ENCODE measurements at regions not wholly inside any gene's neighbourhood (a gene's known extent, or its start where the extent isn't known, plus 50 kb on each side); places are given as distances from the start of the nearest gene placed in this dataset.

- no peak for DNase-seq (ENCODE audit: low read depth)
Observed at GRCh38 chr11:44493930-44494329, 71.5 kb upstream of the CD82 start.

- DNase-seq (ENCODE audit: low read depth): no peak
Observed at GRCh38 chr11:44494785-44495184, 70.7 kb upstream of the CD82 start.

- no peak for DNase-seq (ENCODE audit: low read depth)
Observed at GRCh38 chr11:44496391-44496790, 69.1 kb upstream of the CD82 start.

- no peak for DNase-seq (ENCODE audit: low read depth)
Observed at GRCh38 chr11:44498089-44498871, 67.2 kb upstream of the CD82 start.

- DNase-seq (ENCODE audit: low read depth): no peak
Observed at GRCh38 chr11:44502506-44502905, 63.0 kb upstream of the CD82 start.

- peak; percentile 26 for DNase-seq (ENCODE audit: low read depth)
Observed at GRCh38 chr11:44505581-44506054, 59.8 kb upstream of the CD82 start.

- no peak for DNase-seq (ENCODE audit: low read depth)
Observed at GRCh38 chr11:44506375-44507016, 59.0 kb upstream of the CD82 start.

GRCh38 chr11:44507491-44507890, 58.0 kb upstream of the CD82 start:
- no peak for DNase-seq (ENCODE audit: low read depth)

GRCh38 chr11:44507896-44508445, 57.5 kb upstream of the CD82 start:
- no peak for DNase-seq (ENCODE audit: low read depth)

GRCh38 chr11:44509296-44509695, 56.2 kb upstream of the CD82 start:
- no peak for DNase-seq (ENCODE audit: low read depth)

GRCh38 chr11:44510372-44510771, 55.1 kb upstream of the CD82 start:
- DNase-seq (ENCODE audit: low read depth): no peak

GRCh38 chr11:44512818-44513217, 52.6 kb upstream of the CD82 start:
- no peak for DNase-seq (ENCODE audit: low read depth)

GRCh38 chr11:44515048-44515447, 50.4 kb upstream of the CD82 start:
- no peak for DNase-seq (ENCODE audit: low read depth)
